Smooth muscle cell (in vitro differentiated cells): ENCODE measurements at regions not wholly inside any gene's neighbourhood (a gene's known extent, or its start where the extent isn't known, plus 50 kb on each side); places are given as distances from the start of the nearest gene placed in this dataset.

Experiments
- DNase-seq: peaks from one replicate; lab custom pipeline; 2025; ENCODE audit not compliant: unreplicated experiment; lab: John Stamatoyannopoulos, UW
- H2AFZ ChIP-seq: fragments of 200-600 bp; sonication (generic); 2 replicates; pipeline ENCODE4 v1.6.0; 2016; ENCODE audit warnings: antibody characterized with exemption, low read depth, mild to moderate bottlenecking
- H3F3A ChIP-seq: fragments of 200-600 bp; sonication (generic); 2 replicates; pipeline ENCODE4 v1.6.0; 2017; ENCODE audit warnings: antibody characterized with exemption, low read depth
- H3K27ac ChIP-seq: fragments of 200-600 bp; sonication (generic); 2 replicates; pipeline ENCODE4 v1.5.1; 2016; ENCODE audit warnings: low read depth, mild to moderate bottlenecking
- H3K27me3 ChIP-seq: fragments of 200-600 bp; sonication (generic); 2 replicates; pipeline ENCODE4 v1.6.1; 2016; ENCODE audit warnings: low read depth, mild to moderate bottlenecking
- H3K36me3 ChIP-seq: fragments of 200-600 bp; sonication (generic); 2 replicates; pipeline ENCODE4 v1.5.1; 2016; ENCODE audit warnings: low read depth
- H3K4me1 ChIP-seq: fragments of 200-600 bp; sonication (generic); 2 replicates; pipeline ENCODE4 v1.5.1; 2016; ENCODE audit warnings: low read depth
- H3K4me2 ChIP-seq: fragments of 200-600 bp; sonication (generic); 2 replicates; pipeline ENCODE4 v1.6.0; 2016; ENCODE audit warnings: mild to moderate bottlenecking
- H3K4me3 ChIP-seq: fragments of 200-600 bp; sonication (generic); 2 replicates; pipeline ENCODE4 v1.5.1; 2016; ENCODE audit warnings: mild to moderate bottlenecking
- H3K79me2 ChIP-seq: fragments of 200-600 bp; sonication (generic); 2 replicates; pipeline ENCODE4 v1.6.0; 2016; ENCODE audit warnings: low read depth, mild to moderate bottlenecking
- H3K9ac ChIP-seq: fragments of 200-600 bp; sonication (generic); 2 replicates; pipeline ENCODE4 v1.6.0; 2016; ENCODE audit warnings: low read depth
- H3K9me3 ChIP-seq: fragments of 200-600 bp; sonication (generic); replicated peaks from 2 replicates; pipeline ENCODE4 v1.5.1; 2016; ENCODE audit warnings: low read depth
- H4K20me1 ChIP-seq: fragments of 200-600 bp; sonication (generic); 2 replicates; pipeline ENCODE4 v1.6.0; 2016; ENCODE audit warnings: low read depth
- CTCF ChIP-seq: fragments of 200-600 bp; sonication (generic); IDR thresholded peaks from 2 replicates; pipeline ENCODE4 v1.5.1; 2017; ENCODE audit warnings: borderline replicate concordance, mild to moderate bottlenecking, antibody characterized with exemption; ENCODE audit not compliant: insufficient read depth, poor library complexity, severe bottlenecking
- WGBS: methylation state at CpG from one replicate; pipeline ENCODE4 v1.1.7; 2016; ENCODE audit warnings: low lambda C conversion rate; 5-methylcytosine and 5-hydroxymethylcytosine counted together

- TF ChIP-seq CTCF, result no peak
- WGBS, result 83% methylated on average over 6 of the region's 6 CpGs
- DNase-seq, result no peak
- Histone ChIP-seq H3K4me3 (no peak overlapping the region), H2AFZ (no peak overlapping the region), H3K27me3 (no peaks in the 10 kb centered on the region), H3K9ac (no peak overlapping the region), H3K27ac (no peak overlapping the region), H3K36me3 (no peaks in the 10 kb centered on the region), H3K9me3 (no peaks in the 10 kb centered on the region), H3K79me2 (no peaks in the 10 kb centered on the region), H3K4me2 (no peak overlapping the region), H4K20me1 (no peaks in the 10 kb centered on the region), H3F3A (no peaks in the 10 kb centered on the region), H3K4me1 (no peaks in the 10 kb centered on the region)
These were observed 1157.4 kb upstream of the AUTS2 start for GRCh38 chr7:68440866-68441265.

- no peak overlapping the region for H3K4me2 ChIP-seq
- no peaks in the 10 kb centered on the region for H3K4me1 ChIP-seq
- H4K20me1 ChIP-seq, result no peaks in the 10 kb centered on the region
- H3K27me3 ChIP-seq, result no peaks in the 10 kb centered on the region
- no peak for DNase-seq
- no peaks in the 10 kb centered on the region for H3F3A ChIP-seq
- no peak overlapping the region for H3K9ac ChIP-seq
- no peak overlapping the region for H3K27ac ChIP-seq
- WGBS, result 90% methylated on average over 8 of the region's 8 CpGs
- no peaks in the 10 kb centered on the region for H3K9me3 ChIP-seq
- H3K79me2 ChIP-seq, result no peaks in the 10 kb centered on the region
- no peaks in the 10 kb centered on the region for H3K36me3 ChIP-seq
- TF ChIP-seq CTCF, result no peak
- no peak overlapping the region for H2AFZ ChIP-seq
- no peak overlapping the region for H3K4me3 ChIP-seq
These were observed 1156.6 kb upstream of the AUTS2 start for GRCh38 chr7:68441645-68442044.

- Histone ChIP-seq H3K36me3 (no peaks in the 10 kb centered on the region), H3K4me2 (no peak overlapping the region), H2AFZ (no peak overlapping the region), H3K9ac (no peak overlapping the region), H3K4me1 (no peaks in the 10 kb centered on the region), H3K9me3 (no peaks in the 10 kb centered on the region), H3K27me3 (no peaks in the 10 kb centered on the region), H4K20me1 (no peaks in the 10 kb centered on the region), H3F3A (no peaks in the 10 kb centered on the region), H3K27ac (no peak overlapping the region), H3K4me3 (no peak overlapping the region), H3K79me2 (no peaks in the 10 kb centered on the region)
- no peak for DNase-seq
- WGBS, result 96% methylated on average over 6 of the region's 6 CpGs
- TF ChIP-seq CTCF, result no peak
These were observed 1155.2 kb upstream of the AUTS2 start for GRCh38 chr7:68442931-68443631.

GRCh38 chr7:68444042-68444441 lies 1154.2 kb upstream of the AUTS2 start:
- Histone ChIP-seq H3F3A (no peaks in the 10 kb centered on the region), H3K27ac (no peak overlapping the region), H3K79me2 (no peaks in the 10 kb centered on the region), H3K9ac (no peak overlapping the region), H4K20me1 (no peaks in the 10 kb centered on the region), H3K4me3 (no peak overlapping the region), H3K4me2 (no peak overlapping the region), H3K36me3 (no peaks in the 10 kb centered on the region), H3K9me3 (no peaks in the 10 kb centered on the region), H3K27me3 (no peaks in the 10 kb centered on the region), H2AFZ (no peak overlapping the region), H3K4me1 (no peaks in the 10 kb centered on the region)
- no peak for TF ChIP-seq CTCF
- WGBS, result 97% methylated on average over 2 of the region's 2 CpGs
- no peak for DNase-seq
